ENCODE measurements at regions not wholly inside any gene's neighbourhood (a gene's known extent, or its start where the extent isn't known, plus 50 kb on each side); places are given as distances from the start of the nearest gene placed in this dataset.

- no peak for TF ChIP-seq MAX (IDR thresholded peaks at IDR 0.05)
- no peak for TF ChIP-seq FOXA1 (IDR thresholded peaks at IDR 0.05)
- no peak for TF ChIP-seq YY1 (IDR thresholded peaks at IDR 0.05)
- no peak for TF ChIP-seq EGR1 (IDR thresholded peaks at IDR 0.05; ENCODE audit: low read depth in 2 of 2)
Measured at GRCh38 chr19:31567776-31568175, 218.5 kb upstream of the TSHZ3 start (continued).

GRCh38 chr19:31568724-31569123 is 219.5 kb upstream of the TSHZ3 start:
- DNase-seq (ENCODE audit: low spot score), result no peak
- no peak overlapping the region for H3K4me3 ChIP-seq (ENCODE audit: low read depth in 1 of 3, low read length in 3 of 3)
- 81% methylated on average over 6 of the region's 6 CpGs for WGBS
- TF ChIP-seq FOXA2 (IDR thresholded peaks at IDR 0.05) (no peak), SP1 (IDR thresholded peaks at IDR 0.05) (no peak), FOXA1 (IDR thresholded peaks at IDR 0.05) (no peak)
- H3K36me3 ChIP-seq (ENCODE audit: control insufficient read depth in 4 of 4, insufficient read depth in 3 of 4, low read depth in 1 of 4, low read length in 3 of 4), result no peaks in the 10 kb centered on the region
- no peaks in the 10 kb centered on the region for H3K9me3 ChIP-seq (ENCODE audit: control insufficient read depth in 4 of 4, low read length in 3 of 4)
- H3K4me1 ChIP-seq (ENCODE audit: control insufficient read depth in 4 of 4, insufficient read depth in 4 of 4, low read length in 3 of 4), result no peaks in the 10 kb centered on the region
- no peak overlapping the region for H3K9ac ChIP-seq (ENCODE audit: low read depth in 1 of 2, low read length in 2 of 2)
- peaks cover 0 to 1% (median 0%) of the 10 kb centered on the region in 4 donors for H3K27me3 ChIP-seq (ENCODE audit: control insufficient read depth in 4 of 4, insufficient read depth in 4 of 4, low read length in 3 of 4)
- H3K27ac ChIP-seq (ENCODE audit: low read depth in 1 of 2, low read length in 2 of 2), result no peak overlapping the region

GRCh38 chr19:31570718-31571117 is 221.5 kb upstream of the TSHZ3 start:
- TF ChIP-seq HNF4A (conservative IDR thresholded peaks at IDR 0.05), result no peak
- TF ChIP-seq EGR1 (IDR thresholded peaks at IDR 0.05; ENCODE audit: low read depth in 2 of 2), result no peak
- no peak for TF ChIP-seq ATF3 (IDR thresholded peaks at IDR 0.05)
- no peak for TF ChIP-seq NR2F2 (IDR thresholded peaks at IDR 0.05)
- TF ChIP-seq GABPA (IDR thresholded peaks at IDR 0.05 in 1 of 2, conservative IDR thresholded peaks at IDR 0.05 in 1 of 2), result no peak
- TF ChIP-seq JUND (IDR thresholded peaks at IDR 0.05), result no peak
- TF ChIP-seq YY1 (IDR thresholded peaks at IDR 0.05), result no peak
- no peak for TF ChIP-seq RAD21 (IDR thresholded peaks at IDR 0.05)
- no peak for TF ChIP-seq SP1 (IDR thresholded peaks at IDR 0.05)
- no peak for DNase-seq (ENCODE audit: low spot score)
- Histone ChIP-seq H3K27ac (ENCODE audit: low read depth in 1 of 2, low read length in 2 of 2) (no peak overlapping the region), H3K36me3 (ENCODE audit: control insufficient read depth in 4 of 4, insufficient read depth in 3 of 4, low read depth in 1 of 4, low read length in 3 of 4) (no peaks in the 10 kb centered on the region), H3K9ac (ENCODE audit: low read depth in 1 of 2, low read length in 2 of 2) (no peak overlapping the region), H3K4me3 (ENCODE audit: low read depth in 1 of 3, low read length in 3 of 3) (no peak overlapping the region), H3K27me3 (ENCODE audit: control insufficient read depth in 4 of 4, insufficient read depth in 4 of 4, low read length in 3 of 4) (no peaks in the 10 kb centered on the region), H3K9me3 (ENCODE audit: control insufficient read depth in 4 of 4, low read length in 3 of 4) (no peaks in the 10 kb centered on the region), H3K4me1 (ENCODE audit: control insufficient read depth in 4 of 4, insufficient read depth in 4 of 4, low read length in 3 of 4) (no peaks in the 10 kb centered on the region)
- 80% methylated on average over 4 of the region's 4 CpGs for WGBS

GRCh38 chr19:31572102-31572975 is 223.1 kb upstream of the TSHZ3 start:
- H3K4me1 ChIP-seq (ENCODE audit: control insufficient read depth in 4 of 4, insufficient read depth in 4 of 4, low read length in 3 of 4), result no peaks in the 10 kb centered on the region
- no peaks in the 10 kb centered on the region for H3K36me3 ChIP-seq (ENCODE audit: control insufficient read depth in 4 of 4, insufficient read depth in 3 of 4, low read depth in 1 of 4, low read length in 3 of 4)
- no peak overlapping the region for H3K9ac ChIP-seq (ENCODE audit: low read depth in 1 of 2, low read length in 2 of 2)
- H3K27me3 ChIP-seq (ENCODE audit: control insufficient read depth in 4 of 4, insufficient read depth in 4 of 4, low read length in 3 of 4), result no peaks in the 10 kb centered on the region
- no peak overlapping the region for H3K4me3 ChIP-seq (ENCODE audit: low read depth in 1 of 3, low read length in 3 of 3)
- no peak overlapping the region for H3K27ac ChIP-seq (ENCODE audit: low read depth in 1 of 2, low read length in 2 of 2)
- 71% methylated on average over 11 of the region's 11 CpGs for WGBS
- no peaks in the 10 kb centered on the region for H3K9me3 ChIP-seq (ENCODE audit: control insufficient read depth in 4 of 4, low read length in 3 of 4)
- no peak for TF ChIP-seq MAX (IDR thresholded peaks at IDR 0.05)
- TF ChIP-seq HNF4A (conservative IDR thresholded peaks at IDR 0.05), result no peak
- DNase-seq (ENCODE audit: low spot score), result no peak
